ENCODE measurements at regions not wholly inside any gene's neighbourhood (a gene's known extent, or its start where the extent isn't known, plus 50 kb on each side); places are given as distances from the start of the nearest gene placed in this dataset.

- no peak for DNase-seq
These were observed 121.3 kb upstream of the C1GALT1 start for GRCh38 chr7:7060828-7061599.

- DNase-seq: no peak
These were observed 104.4 kb upstream of the C1GALT1 start for GRCh38 chr7:7077945-7078344.

DNA sequence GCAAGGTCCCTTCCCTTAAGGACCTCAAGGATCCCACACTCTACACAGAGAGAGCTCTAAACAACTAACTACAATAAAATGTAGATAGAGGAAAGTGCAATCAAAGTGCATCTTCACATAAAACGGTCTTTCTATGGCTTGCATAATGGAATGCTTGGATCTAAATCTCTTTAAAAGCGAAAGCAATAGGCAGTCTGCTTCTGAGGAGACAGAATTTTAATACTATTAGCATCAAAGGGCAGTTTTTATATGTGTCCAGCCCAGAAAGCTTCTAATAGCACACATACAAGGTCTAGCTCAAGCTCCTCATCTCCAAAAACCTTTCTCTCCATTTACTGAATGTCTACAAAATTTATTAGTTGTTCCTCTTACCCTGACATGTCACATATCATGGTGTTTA, 101.5 kb upstream of the C1GALT1 start:
- no peak for DNase-seq

DNA sequence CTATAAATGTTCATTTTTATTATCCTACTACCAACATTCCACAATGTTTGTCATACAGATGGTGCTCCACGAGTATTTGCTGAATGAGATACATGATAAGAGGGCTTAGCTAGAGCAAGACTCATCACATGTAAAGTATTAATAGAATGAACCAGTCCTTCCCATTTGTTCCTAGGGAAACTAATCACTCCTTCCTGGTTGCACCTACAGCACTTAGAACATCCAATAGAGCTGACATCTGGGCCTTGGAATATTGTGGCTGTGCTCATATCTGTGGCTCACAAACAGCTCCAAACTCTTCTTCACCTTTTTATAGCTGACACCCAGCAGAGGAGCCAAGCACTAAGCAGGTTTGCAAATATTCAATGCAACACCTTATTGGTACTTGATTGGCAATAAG, 91.9 kb upstream of the C1GALT1 start:
- DNase-seq: no peak

DNA sequence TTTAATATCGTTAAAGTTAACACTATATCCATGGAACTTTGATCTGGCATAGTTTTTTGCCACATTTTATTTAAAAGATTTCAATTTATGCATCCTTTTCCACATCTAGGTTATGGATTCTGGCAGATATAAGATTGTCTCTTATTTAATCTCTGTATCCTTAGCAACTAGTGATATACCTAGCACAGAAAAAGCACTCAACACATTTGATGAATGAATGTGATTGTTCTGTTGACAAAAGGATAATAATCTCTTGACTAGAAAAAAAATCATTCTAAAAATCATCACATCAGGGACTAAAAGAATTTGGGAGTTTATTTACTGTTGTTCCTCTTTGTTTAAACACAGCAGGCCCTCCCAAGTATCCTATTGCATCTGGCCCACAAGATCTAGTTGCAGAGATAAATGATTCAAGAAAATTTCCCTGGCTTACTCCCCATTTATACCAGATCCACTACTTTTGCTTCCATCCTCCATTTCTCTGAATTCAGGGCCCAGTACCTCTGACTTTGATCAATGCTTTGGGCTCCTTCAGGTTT, 84.0 kb upstream of the C1GALT1 start:
- no peak for DNase-seq

GRCh38 chr7:7099584-7100014, 82.7 kb upstream of the C1GALT1 start:
- DNase-seq: no peak

- no peak for DNase-seq
These were observed 81.9 kb upstream of the C1GALT1 start for GRCh38 chr7:7100432-7100849.

- no peak for DNase-seq
These were observed 79.4 kb upstream of the C1GALT1 start for GRCh38 chr7:7102906-7103305.

DNA sequence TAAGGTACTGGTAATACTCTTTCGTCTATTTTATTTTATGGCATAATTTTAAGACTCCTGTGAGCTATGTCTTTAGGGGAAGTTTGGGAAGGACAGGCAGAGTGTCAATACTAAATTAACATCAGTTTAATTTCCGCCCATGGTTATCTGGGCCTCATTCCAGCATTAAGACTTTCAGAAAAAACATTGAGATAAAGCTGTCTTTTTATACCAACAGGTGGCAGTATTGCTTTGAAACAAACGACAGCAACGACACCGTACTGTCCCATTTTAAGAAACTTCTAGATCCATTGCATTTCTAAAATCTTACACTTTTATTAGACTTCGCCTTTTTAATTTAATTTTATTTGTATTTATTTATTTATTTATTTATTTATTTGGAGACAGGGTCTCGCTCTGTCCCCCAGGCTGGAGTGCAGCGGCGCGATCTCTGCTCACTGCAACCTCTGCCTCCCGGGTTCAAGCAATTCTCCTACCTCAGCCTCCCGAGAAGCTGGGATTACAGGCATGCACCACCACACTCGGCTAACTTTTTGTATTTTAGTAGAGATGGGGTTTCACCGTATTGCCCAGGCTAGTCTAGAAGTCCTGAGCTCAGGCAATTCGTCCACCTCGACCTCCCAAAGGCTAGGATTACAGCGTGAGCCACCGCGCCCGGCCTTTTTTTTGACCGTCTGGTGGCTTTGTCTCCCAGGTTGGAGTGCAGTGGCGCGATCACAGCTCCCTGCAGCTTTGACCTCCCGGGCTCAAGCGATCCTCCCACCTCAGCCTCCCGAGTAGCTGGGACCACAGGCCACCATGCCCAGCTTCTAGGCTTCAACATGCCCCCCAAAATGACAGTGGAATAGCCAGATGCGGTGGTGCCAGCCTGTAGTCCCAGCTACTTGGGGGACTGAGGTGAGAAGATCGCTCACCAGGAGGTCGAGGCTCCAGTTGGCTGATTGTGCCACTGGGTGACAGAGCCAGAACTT, 78.7 kb upstream of the C1GALT1 start:
- peak; percentile 20 for DNase-seq

GRCh38 chr7:7104314-7104698, 78.0 kb upstream of the C1GALT1 start:
- no peak for DNase-seq

DNA sequence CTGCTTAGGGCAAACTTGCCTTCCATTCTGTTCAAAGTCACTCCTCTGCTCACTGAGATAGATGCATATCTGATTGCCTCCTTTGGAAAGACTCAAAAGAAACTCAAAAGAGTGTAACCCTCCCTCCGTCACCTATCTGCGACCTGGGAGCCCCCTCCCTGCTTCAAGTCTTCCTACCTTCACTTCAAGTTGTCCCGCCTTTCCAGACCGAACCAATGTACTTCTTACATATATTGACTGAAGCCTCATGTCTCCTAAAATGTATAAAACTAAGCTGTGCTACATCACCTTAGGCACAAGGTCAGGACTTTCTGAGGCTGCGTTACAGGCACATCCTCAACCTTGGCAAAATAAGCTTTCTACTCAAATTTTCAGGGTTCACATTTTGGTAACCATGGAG, 77.4 kb upstream of the C1GALT1 start:
- no peak for DNase-seq

- DNase-seq: no peak
These were observed 76.4 kb upstream of the C1GALT1 start for GRCh38 chr7:7105800-7106582.

- no peak for DNase-seq
These were observed 73.4 kb upstream of the C1GALT1 start for GRCh38 chr7:7108931-7109330.

DNA sequence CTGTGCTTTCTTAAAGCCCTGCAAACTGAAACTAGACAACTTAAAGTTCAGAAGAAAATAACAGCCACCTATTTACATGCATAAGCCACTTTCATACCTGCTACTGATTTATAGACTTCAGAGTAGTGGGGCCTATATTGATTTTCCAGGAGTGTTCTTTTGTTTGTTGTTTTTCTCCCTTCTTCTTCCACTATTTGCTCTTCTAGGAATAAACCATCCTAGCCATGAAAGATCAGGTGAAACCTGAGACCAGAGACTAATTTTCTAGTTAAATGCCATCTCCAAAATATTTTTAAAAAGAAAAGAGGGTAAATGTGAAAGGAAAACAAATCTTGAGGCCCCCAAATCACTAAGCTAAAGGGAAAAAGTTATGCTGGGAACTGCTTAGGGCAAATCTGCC, 72.4 kb upstream of the C1GALT1 start:
- DNase-seq: no peak

DNA sequence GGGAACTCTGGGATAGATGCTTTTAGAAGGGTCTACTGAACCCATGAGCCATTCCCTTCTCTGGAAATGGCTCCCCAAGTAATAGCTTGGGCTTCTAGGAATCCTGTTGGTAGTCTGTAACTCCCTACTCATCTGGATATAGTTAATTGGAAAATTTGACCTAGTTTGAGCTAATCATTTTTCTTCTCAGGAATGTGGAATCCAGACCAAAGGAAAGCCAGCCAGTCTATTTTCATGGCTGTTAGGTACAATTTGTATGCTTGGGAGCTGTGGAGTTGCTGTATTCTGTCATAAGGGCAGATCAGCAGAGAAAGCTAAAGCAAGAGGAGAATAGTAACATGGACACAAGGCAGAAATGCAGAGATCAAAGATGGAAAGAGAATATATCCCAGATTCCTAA, 71.6 kb upstream of the C1GALT1 start:
- DNase-seq: no peak

DNA sequence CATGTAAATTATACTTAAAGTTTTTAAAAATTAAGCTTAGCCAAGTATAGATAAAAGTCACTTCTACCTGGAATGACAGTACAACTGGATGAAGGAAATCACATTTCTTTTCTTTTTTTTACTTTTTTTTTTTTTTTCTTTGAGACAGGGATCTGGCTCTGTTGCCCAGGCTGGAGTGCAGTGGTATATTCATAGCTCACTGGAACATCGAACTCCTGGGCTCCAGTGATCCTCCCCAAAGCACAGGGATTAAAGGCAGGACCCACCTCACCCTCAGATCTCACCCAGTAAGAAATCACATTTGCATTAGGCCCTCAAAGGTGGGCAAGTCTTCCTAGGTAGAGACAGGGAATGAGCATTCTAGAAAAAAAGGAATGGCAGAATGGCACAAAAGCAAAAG, 69.5 kb upstream of the C1GALT1 start:
- no peak for DNase-seq

DNA sequence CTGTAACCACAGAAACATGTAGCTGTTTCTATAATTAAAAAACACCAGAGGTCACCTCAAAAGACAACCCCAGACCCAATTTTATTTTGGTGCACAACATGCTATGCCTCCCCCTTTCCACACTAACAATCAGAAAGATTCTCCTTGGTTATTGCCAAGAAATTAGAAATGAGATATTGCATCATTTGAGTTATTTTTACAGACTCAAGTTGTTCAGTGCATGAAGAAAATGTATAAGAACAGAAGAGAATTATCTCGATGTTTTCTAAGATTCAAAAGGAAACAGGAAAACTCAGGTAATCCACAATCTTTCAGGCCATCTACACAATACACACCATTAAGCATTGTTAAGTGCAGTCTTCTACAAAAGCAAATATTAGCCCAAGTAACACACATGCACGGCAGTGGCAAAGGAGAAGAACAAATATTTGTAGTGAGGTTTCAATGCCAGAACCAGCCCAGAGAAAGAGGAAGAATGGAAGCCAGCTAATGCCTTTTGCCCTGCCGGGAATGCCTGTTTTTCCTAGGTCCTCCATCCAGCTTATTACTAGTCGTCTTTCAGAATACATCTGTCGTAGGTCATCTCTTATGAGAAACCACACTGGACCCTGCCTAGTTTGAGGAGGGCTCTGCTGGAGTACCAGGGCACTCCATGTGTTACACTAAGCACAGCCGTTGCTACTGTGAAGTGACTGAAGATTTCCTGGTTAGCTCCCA, 67.6 kb upstream of the C1GALT1 start:
- DNase-seq: no peak

DNA sequence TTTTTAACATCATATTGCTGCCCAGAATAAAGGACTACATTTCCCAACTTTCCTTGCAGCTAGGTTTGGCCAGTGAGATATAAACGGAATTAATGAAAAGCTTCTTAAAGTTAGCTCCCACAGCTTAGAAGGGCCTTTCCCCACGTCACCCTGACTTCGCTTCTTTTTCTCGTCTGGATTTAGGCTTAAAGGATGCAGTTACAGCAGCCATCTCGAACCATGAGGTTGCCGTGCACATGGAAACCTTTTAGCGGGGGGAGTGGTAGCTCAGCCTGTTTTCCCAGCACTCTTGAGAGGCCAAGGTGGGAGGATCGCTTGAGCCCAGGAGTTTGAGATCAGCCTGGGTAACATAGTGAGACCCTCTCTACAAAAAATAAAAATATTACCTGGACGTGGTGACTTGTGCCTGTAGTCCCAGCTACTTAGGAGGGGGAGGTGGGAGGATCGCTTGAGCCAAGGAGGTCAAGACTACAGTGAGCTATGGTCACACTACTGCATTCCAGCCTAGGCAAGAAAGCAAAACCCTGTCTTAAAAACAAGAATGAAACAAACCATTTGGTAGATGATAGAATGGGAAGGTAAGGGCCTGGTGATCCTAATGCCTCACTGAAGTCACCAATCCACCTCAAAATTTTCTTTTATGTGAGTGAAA, 64.3 kb upstream of the C1GALT1 start:
- no peak for DNase-seq

GRCh38 chr7:7118822-7119221, 63.5 kb upstream of the C1GALT1 start:
- no peak for DNase-seq

DNA sequence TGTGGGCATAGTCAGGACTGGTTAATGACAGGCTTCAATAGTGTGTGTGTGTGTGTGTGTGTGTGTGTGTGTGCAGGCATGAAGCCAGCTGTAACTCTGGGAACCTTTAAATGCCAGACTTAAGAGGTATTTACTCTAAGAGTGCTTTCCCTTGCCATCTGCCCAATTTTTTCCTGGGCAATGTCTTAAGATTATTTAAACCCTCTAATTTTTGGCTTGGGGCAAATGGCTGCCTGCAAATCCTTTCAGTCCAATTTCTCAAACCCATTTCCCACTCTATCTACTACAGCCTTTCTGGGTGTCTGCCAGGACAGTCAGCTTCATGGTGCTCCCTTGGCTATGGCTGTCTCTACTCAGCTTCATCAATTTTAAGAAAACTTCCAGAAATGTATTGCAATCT, 62.6 kb upstream of the C1GALT1 start:
- no peak for DNase-seq

- no peak for DNase-seq
These were observed 60.3 kb upstream of the C1GALT1 start for GRCh38 chr7:7122033-7122478.

All from KG1 (cell line).